Testis (tissue), 2 donors: ENCODE measurements at regions not wholly inside any gene's neighbourhood (a gene's known extent, or its start where the extent isn't known, plus 50 kb on each side); places are given as distances from the start of the nearest gene placed in this dataset.

ENCODE experiments used
- DNase-seq: peaks from one replicate; pipeline ENCODE4 v3.0.0-alpha.2; 2019
- H3K27ac ChIP-seq, 2 donors: fragments of 200-600 bp; sonication (generic); one replicate each; pipeline ENCODE4 v1.5.1; 2019
- H3K27me3 ChIP-seq: fragments of 200-600 bp; sonication (generic); one replicate; pipeline ENCODE4 v1.5.1; 2019
- H3K36me3 ChIP-seq: fragments of 200-600 bp; sonication (generic); one replicate; pipeline ENCODE4 v1.5.1; 2017; ENCODE audit warnings: low read depth; ENCODE audit errors: missing control alignments
- H3K4me1 ChIP-seq: fragments of 200-600 bp; sonication (generic); one replicate; pipeline ENCODE4 v1.5.1; 2019
- H3K4me3 ChIP-seq, 2 donors: fragments of 200-600 bp; sonication (generic); one replicate each; pipeline ENCODE4 v1.5.1; 2017 to 2019
- H3K9me3 ChIP-seq: fragments of 200-600 bp; sonication (generic); one replicate; pipeline ENCODE4 v1.5.1; 2017
- POLR2A ChIP-seq: fragments of 450-650 bp; IDR thresholded peaks from one replicate; pipeline ENCODE4 v1.6.1; 2017; ENCODE audit warnings: antibody characterized with exemption, mild to moderate bottlenecking, moderate library complexity
- WGBS, 2 donors: methylation state at CpG; one replicate each; pipeline ENCODE4 v1.1.5; 2018; 5-methylcytosine and 5-hydroxymethylcytosine counted together
- intact Hi-C: fragments of 100-400 bp; cut with DNase I; formaldehyde crosslinking; loops from one replicate; pipeline ENCODE4 v1.15.1; 2023; ENCODE audit warnings: low total_unique reads
- TF ChIP-seq, protein P1 (sequence below), 3 experiments: fragments of 450-650 bp in 2 of 3; fragments of 200-600 bp in 1 of 3; sonication (generic) in 1 of 3; IDR thresholded peaks; one replicate each; pipeline ENCODE4 v1.5.1; 2016 to 2019; ENCODE audit warnings: antibody characterized with exemption in 3 of 3, mild to moderate bottlenecking in 2 of 3, moderate library complexity in 1 of 3

DNA sequence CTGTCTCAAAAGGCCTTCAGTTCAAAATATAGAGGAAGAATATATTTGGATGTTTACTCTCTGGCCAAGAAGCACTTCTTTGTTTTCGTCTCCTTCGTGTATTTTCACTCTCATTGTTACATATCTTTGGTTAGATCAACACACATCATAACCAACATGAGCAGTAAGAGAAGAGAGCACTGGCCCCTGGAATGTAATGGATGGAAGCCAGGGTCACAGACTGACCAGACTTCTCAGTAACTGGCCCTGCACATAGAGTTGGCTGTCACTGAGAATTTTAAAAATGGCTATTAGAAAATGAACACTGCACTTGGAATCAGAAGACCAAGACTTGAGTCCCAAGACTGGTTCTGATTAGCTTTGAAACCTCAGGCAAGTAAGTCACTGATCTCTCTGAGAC, 215.9 kb upstream of the RRP15 start:
- TF ChIP-seq POLR2A, result no peak
- TF ChIP-seq, protein P1, sequence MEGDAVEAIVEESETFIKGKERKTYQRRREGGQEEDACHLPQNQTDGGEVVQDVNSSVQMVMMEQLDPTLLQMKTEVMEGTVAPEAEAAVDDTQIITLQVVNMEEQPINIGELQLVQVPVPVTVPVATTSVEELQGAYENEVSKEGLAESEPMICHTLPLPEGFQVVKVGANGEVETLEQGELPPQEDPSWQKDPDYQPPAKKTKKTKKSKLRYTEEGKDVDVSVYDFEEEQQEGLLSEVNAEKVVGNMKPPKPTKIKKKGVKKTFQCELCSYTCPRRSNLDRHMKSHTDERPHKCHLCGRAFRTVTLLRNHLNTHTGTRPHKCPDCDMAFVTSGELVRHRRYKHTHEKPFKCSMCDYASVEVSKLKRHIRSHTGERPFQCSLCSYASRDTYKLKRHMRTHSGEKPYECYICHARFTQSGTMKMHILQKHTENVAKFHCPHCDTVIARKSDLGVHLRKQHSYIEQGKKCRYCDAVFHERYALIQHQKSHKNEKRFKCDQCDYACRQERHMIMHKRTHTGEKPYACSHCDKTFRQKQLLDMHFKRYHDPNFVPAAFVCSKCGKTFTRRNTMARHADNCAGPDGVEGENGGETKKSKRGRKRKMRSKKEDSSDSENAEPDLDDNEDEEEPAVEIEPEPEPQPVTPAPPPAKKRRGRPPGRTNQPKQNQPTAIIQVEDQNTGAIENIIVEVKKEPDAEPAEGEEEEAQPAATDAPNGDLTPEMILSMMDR (IDR thresholded peaks at IDR 0.05), result no peak
- Histone ChIP-seq H3K4me3 (no peak overlapping the region), H3K9me3 (no peaks in the 10 kb centered on the region), H3K27me3 (no peaks in the 10 kb centered on the region), H3K36me3 (no peaks in the 10 kb centered on the region), H3K4me1 (no peaks in the 10 kb centered on the region), H3K27ac (no peak overlapping the region)
- 40 to 41% methylated on average over 2 of the region's 2 CpGs for WGBS, 2 donors
- no peak for DNase-seq
- intact Hi-C loops, result no loop called here

DNA sequence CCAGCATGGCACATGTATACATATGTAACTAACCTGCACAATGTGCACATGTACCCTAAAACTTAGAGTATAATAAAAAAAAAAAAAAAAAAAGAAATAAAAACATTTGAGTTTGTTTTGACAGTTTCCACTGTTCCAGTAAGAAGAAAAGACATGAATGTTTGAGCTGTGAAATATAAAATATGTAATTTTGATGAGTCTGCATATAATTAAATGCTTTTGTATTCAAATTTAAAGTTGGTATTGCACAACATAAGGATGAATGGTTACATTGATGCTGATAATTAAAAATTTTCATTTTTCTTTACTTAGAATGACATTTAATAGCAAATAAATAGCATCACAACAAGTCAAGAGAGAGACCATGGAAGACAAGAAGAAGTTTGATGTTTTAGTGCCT, 212.0 kb upstream of the RRP15 start:
- intact Hi-C loops, result no loop called here
- no peak for DNase-seq
- Histone ChIP-seq H3K9me3 (no peaks in the 10 kb centered on the region), H3K4me1 (no peaks in the 10 kb centered on the region), H3K27me3 (no peaks in the 10 kb centered on the region), H3K36me3 (no peaks in the 10 kb centered on the region), H3K4me3 (no peak overlapping the region), H3K27ac (no peak overlapping the region)
- TF ChIP-seq POLR2A, result no peak
- TF ChIP-seq, protein P1 (IDR thresholded peaks at IDR 0.05), result no peak

DNA sequence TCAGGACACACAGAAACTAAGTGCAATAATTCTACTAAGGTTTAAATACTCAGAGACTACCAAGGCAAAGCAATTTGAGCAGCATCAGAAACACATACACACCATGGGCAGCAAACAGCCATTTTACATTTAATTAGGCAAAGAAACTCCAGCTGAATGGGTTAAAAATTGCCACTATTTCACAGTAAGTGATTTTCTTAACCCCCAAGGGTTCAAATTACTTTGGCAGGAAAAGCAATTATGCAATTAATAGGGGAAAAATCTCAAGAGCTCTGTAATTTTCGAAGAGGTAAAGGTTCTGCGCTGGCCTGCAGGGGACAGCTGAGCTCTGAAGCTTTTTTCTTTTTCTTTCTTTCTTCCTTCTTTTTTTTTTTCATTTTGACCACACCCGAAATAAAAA, 206.2 kb upstream of the RRP15 start:
- no peak for DNase-seq
- no peaks in the 10 kb centered on the region for H3K4me1 ChIP-seq
- 67 to 71% methylated on average over 3 of the region's 3 CpGs for WGBS, 2 donors
- intact Hi-C loops, result no loop called here
- no peak overlapping the region for H3K27ac ChIP-seq
- H3K36me3 ChIP-seq, result no peaks in the 10 kb centered on the region
- TF ChIP-seq, protein P1 (IDR thresholded peaks at IDR 0.05), result no peak
- TF ChIP-seq POLR2A, result no peak
- no peaks in the 10 kb centered on the region for H3K9me3 ChIP-seq
- H3K4me3 ChIP-seq, result no peak overlapping the region
- no peaks in the 10 kb centered on the region for H3K27me3 ChIP-seq

DNA sequence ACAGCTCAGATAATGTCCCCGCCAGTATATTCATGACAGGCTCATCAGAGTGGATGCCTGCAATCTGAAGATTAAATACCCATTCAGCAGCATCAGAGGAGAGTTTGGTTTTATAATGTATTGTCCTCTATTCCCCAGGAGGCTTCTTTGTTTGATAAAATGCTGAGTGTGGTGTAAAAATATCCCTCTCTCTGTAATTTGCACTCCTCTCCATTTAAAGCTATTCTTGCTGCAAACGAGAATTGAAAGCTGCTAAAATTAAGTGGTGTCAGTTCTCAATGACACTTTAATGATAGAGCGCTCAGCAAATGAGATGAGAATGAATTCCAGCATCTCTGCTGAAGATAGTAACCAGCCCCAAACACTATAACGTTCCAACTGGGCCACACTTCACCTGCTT, 205.7 kb upstream of the RRP15 start:
- intact Hi-C loops, result no loop called here
- Histone ChIP-seq H3K4me1 (no peaks in the 10 kb centered on the region), H3K4me3 (no peak overlapping the region)

DNA sequence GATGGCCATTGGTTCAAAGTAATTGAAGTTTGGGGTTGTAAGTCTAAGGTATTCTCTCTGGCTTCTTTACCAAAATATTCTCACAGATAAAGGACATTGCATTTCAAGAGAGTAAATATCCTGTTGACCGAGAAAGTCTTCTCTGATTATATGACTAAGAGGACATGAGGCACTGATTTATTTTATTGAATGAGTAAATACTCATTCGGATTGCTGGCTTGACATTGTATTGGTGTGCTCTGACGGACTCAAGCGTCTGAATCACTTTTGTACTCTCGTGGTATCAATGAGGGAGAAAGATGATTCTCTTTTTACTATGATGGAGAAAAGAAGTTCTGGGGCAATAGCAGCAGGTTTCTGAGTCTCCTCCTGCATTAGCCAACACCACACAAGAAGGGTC, 205.3 kb upstream of the RRP15 start:
- no peak overlapping the region for H3K4me3 ChIP-seq
- H3K4me1 ChIP-seq, result no peaks in the 10 kb centered on the region
- no peaks in the 10 kb centered on the region for H3K9me3 ChIP-seq
- 72 to 89% methylated on average over 5 of the region's 5 CpGs for WGBS, 2 donors
- H3K27ac ChIP-seq, result no peak overlapping the region
- no peaks in the 10 kb centered on the region for H3K27me3 ChIP-seq
- TF ChIP-seq, protein P1 (IDR thresholded peaks at IDR 0.05), result no peak
- no peak for TF ChIP-seq POLR2A
- intact Hi-C loops, result no loop called here
- DNase-seq, result no peak
- no peaks in the 10 kb centered on the region for H3K36me3 ChIP-seq

More for the DNA sequence above, 205.7 kb upstream of the RRP15 start:
- Histone ChIP-seq H3K27ac (no peak overlapping the region), H3K36me3 (no peaks in the 10 kb centered on the region), H3K9me3 (no peaks in the 10 kb centered on the region), H3K27me3 (no peaks in the 10 kb centered on the region)
- DNase-seq, result no peak
- TF ChIP-seq, protein P1 (IDR thresholded peaks at IDR 0.05), result no peak
- TF ChIP-seq POLR2A, result no peak
- WGBS, 2 donors, result 57 to 67% methylated on average over 4 of the region's 4 CpGs
